Stimulated activated CD4-positive, alpha-beta T cell treated with anti-CD3 and anti-CD28 coated beads, Interleukin-4, amount 100 ng/mL, for 48 hours (primary cell): ENCODE measurements at regions not wholly inside any gene's neighbourhood (a gene's known extent, or its start where the extent isn't known, plus 50 kb on each side); places are given as distances from the start of the nearest gene placed in this dataset.
"Not testable (repeated sequence)": the region's sequence is repeated elsewhere in the genome, so short reads cannot be mapped to it uniquely, and the experiment has no call there.

Source experiments
- DNase-seq, 2 donors: peaks; one replicate each; pipeline ENCODE4 v3.0.0-alpha.2; 2020; ENCODE audit warnings: low read depth in 2 of 2

DNA sequence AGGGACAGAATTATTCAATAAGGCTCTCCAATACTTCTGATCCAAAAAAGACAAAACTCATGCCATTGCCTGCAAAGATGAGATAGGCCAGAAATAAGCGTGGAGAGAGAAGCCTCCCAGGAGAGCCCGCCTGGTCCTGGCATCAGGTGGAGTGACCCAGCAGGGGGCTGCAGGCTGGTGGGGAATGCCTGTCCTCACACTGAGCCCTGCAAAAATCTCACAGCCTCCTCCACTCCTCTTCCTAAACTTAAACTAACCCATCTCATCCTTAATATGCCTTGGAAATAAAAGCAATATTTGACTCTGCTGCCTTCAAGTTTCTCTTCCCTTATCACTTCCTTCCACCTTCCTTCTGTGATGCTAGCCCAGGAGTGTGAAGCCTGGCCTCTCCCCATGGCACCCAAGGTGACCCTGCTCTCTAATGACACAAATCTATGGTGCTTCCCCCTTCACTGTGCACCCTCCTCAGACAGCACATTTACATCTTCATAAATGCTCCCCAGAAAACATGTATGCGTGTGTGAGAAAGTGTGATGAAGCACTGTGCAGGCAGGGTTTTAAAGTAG, 218.4 kb downstream of the ANAPC1 start:
- DNase-seq: no peak

DNA sequence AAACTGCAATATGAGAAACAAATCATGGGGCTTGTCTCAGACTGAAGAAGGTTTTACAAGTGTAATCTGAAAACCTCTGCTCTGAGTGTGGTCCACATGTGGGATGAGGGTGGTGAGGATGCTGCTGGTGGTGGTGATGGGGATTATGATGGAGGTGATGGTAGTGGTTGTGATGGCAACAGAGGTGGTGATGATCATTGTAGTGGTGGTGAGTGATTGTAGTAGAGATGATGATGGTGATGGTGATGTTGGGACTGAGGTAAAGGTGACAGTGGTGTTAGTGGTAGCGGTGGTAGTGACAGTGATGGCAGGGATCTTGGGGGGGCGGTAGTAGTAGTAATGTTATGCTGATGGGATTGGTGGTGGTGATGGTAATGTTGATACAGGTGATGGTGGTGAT, 217.8 kb downstream of the ANAPC1 start:
- DNase-seq: no peak

DNA sequence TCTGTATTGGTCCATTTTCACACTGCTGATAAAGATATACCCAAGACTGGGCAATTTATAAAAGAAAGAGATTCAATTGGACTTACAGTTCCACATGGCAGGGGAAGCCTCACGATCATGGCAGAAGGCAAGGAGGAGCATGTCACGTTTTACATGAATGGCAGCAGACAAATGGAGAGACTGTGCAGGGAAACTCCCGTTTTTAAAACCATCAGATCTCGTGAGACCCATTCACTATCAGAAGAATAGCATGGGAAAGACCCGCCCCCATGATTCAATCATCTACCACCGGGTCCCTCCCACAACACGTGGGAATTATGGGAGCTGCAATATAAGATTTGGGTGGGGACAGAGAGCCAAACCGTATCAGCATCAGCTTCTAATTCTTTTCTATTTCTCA, 217.0 kb downstream of the ANAPC1 start:
- DNase-seq: no peak

DNA sequence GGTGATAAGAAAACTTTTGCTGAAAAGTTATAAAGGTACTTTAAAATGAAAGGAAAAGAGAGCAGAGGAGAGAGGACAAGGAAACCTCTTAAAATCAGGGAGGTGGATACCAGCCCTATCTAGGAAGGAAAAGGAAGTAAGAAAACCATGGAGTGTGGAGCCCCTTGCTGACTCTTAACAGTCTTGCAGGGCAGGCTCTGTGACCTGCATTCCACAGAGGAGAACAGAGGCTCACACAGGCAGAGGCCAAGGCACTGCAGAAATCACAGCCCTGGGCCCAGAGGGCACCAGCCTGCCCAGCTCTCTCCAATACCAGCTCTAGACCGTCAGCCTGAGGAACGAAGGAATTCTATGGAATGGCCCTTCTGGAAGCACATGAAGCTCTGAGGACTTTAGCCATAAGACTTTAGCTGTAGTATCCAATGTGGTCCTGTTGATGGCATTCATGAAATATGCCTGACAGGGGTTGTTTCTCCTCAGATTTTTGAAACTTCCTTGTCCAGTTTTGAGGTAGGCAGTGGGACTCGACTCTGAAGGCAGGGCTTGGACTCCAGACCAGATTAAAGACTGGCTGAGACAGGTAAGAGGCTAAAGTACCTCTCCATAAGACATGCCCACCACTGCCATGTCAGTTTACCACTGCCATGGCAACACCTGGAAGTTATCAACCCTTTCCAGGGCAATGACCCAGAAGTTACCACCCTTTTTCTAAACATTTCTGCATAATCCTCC, 216.3 kb downstream of the ANAPC1 start:
- no peak for DNase-seq

DNA sequence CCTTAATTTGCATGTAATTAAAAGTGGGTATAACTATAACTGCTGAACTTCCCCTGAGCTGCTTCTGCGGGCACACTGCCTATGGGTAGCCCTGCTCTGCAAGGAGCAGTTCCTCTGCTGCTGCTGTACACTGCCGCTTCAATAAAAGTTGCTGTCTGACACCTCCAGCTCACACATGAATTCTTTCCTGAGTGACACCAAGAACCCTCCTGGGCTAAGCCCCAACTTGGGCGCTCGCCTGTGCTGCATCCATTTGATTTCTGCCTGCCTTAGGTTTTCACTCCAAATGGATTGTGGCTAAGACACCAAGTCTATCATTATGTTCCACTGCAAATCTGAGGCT, 215.7 kb downstream of the ANAPC1 start:
- DNase-seq: no peak

DNA sequence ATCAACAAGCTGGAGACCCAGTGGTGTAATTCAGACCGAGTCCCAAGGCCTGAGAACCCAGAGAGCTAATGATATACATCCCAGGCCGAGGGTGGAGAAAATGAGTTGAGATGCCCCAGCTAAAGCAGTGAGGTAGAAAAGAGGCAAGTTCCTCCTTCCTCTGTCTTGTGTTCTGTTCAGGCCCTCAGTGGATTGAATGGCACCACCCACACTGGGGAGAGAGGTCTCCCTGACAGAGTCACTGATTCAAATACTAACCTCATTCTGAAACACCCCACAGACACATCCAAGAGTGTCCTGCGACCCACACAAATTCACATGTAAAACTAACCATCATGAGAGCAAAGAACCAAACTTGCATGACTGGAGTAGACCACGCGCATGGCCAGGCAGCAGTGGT, 215.3 kb downstream of the ANAPC1 start:
- no peak for DNase-seq

DNA sequence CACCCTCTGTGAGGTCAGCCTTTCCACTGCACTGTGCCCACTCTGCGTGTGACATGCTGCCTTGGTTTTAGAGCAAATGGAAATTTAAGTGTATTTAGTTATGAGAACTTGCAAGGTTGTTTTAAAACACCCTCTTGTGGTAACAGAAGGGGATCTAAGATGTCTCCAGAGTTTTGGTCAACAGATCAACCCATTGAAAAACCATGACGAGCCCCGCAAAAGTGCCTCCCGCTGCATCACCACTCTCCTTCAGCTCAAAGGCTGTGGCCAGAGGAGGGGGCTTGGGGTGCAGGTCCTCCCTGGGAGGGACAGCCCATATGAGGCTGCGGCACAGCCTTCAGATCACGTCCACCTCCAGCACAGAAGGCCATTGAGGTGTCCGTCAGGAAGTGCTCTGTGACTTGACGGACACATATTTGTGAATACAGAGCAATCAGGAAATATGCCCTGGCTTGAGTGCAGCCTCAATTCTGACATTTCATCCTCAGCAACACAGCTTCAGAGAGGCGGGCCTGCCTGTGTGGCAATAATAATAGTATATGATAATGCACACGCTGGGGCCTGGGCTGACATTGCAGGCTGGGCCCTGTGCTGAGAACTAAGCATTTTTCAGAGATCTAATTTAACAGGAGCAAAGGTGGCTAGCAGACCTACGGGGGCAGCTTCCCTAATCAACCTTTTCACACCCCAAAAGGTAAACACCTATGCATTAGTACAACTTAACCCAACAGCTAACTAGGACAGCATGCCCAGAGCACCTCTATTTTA, 213.9 kb downstream of the ANAPC1 start:
- no peak for DNase-seq

DNA sequence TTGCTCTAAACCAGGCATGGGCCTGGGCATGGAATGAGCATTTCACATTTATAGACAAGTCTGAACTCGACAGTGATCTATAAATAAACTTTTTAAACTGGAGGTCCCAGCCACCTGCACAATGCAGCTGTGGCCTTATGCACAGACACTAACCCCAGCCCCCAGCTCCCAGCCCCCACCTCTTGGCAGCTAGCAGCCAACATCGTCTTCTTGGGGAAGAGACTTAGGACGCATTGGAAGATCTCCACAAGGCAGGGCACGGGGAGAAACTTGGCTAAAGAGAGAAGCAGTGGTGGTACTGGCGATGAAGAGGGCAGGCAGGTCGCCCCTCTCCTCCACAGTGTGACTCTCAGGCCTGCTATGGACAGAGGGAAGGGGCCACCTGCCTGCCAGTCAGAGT, 213.2 kb downstream of the ANAPC1 start:
- no peak for DNase-seq

DNA sequence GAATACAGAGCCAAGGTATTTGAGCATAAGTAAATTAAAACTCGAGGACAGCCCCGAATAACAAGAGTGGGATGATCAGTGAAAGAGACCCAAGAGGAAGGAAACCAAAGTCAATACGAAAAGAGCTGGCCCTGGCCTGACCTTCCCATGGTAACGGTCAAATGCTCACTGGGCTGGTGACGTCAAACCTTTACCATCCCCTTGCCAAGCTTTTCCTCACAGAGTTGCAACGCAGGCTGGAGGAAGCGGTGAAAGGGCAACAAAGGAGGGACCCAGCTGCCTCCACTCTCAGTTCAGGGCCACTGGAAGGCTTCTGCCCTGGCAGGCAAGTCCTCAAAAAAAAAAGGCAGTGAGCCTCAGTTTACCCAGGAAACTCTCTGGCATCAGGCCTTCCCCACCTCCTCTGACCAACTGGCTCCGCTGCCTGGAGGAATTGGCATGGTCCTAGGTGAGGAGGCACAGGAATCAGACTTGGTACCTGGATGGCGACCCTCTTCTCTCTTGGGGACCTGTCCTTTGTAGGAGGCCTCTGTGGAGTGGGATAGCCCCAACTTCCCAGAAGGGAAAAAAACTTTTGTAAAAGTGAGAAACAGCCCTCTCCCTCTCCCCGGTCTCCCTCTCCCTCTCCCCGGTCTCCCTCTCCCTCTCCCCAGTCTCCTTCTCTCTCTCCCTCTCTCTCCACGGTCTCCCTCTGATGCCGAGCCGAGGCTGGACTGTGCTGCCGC, 212.4 kb downstream of the ANAPC1 start:
- DNase-seq: no peak

DNA sequence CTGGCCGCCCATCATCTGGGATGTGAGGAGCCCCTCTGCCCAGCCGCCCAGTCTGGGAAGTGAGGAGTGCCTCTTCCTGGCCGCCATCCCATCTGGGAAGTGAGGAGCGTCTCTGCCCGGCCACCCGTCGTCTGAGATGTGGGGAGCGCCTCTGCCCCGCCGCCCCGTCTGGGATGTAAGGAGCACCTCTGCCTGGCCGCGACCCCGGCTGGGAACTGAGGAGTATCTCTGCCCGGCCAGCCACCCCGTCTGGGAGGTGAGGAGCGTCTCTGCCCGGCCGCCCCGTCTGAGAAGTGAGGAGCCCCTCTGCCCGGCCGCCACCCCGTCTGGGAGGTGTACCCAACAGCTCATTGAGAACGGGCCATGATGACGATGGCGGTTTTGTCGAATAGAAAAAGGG, 211.4 kb downstream of the ANAPC1 start:
- not testable (repeated sequence) for DNase-seq

DNA sequence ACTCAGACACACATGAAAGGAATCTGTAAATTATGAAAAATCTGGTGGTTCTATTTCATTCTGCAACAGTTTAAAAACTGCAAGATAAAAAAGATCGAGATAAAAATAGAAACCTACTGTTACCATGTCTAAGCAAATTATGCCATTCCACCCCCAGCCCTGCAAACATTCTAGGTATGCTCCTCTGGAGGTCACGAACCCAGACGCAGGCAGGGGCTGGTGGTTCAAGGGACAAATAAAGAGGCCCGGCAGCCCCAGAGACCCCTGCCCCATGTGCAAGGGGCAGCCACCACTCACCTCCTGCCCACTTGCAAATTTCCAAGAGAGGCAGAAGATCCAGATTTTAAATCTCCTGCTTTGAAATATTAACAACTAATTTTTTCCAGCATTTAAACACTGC, 210.5 kb downstream of the ANAPC1 start:
- DNase-seq: no peak

DNA sequence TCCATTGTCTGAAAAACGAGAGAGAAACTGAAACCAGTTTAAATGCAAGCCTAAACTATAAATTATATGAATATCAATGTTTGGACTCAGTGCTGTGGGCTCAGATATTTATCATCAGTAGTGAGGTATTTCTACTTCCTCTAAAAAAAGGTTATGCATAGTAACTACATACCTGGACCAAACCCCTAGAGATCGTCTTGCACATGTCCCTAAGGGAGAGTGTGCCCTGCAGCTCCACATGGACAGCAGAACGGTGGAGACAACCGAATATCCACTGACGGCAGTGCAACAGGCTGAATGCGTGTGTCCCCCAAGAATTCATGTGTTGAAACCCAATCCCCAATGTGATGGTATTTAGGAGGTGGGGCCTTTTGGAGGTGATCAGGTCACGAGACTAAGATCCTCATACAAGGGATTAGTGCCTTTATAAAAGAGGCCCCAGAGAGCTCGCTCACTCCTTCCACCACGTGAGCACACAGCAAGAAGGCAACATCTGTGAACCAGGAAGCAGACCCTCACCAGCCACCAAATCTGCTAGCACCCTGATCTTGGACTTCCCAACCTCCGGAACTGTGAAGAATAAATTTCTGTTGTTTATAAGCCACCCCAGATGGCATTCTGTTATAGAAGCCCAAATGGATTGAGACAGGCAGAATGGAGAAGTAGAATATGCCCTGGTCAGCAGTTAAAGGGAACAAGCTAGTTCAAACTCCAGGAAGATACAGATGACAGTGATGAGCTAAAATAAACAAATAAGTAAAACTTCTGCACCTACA, 208.4 kb downstream of the ANAPC1 start:
- no peak for DNase-seq

DNA sequence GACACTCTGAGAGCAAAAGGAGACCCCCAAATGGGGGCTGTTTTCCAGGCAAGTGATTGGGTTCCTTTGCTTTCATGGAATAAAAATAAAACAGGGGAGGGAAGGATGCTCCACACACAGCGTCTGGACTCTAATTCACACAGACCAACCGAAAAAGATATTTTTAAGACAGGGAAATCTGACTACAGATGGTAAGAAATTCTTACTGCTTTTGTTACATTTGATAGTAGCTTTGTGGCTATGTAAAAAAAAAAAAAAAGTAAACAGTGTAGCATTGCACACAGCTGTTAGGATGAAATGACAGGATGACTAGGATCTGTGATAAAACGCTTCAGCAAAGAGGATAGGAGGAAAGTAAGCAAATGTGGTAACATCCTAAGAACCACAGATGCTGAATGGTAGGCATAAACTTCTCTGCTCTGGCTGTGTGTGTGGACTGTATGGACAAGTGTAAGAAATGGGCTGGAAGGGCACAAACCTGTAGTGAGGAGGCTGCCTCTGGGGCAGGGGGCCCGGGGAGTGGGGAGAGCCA, 207.6 kb downstream of the ANAPC1 start:
- no peak for DNase-seq

DNA sequence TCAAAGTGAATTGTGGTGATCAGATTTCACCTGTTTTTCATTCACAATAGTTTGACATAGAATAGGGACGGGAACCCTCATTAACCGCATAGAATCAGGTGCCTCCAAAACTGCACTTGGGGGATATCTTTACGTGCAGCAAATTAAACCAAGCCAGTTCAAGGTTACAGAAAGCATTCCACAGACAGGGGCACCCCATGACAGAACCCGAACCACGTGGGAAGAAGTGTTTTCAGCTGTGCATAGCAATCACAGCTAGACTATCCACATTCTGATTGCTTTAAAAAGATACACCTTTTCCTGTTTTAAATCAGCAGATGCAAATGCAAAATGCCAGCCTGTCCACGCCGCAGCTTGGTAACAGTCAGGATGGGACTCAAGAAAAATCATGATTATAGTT, 205.8 kb downstream of the ANAPC1 start:
- no peak for DNase-seq

DNA sequence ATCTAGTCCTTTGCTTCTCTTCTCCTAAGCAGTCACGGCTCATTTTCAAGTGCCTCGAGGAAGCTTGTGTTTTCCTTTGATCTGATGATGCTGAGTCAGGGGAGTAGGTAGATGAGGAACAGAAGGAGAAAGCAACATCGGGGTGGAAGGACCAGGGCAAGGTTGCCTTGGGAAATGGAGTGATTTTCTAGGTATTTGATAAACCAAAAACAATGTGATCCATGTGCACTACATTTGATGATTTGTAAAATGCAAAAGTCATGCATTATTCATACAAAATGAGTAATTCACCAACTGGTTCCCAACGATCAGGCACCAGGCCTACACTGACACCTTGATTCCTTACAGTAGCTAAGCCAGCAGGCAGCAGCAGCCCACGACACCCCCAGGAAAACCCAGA, 205.3 kb downstream of the ANAPC1 start:
- DNase-seq: no peak

DNA sequence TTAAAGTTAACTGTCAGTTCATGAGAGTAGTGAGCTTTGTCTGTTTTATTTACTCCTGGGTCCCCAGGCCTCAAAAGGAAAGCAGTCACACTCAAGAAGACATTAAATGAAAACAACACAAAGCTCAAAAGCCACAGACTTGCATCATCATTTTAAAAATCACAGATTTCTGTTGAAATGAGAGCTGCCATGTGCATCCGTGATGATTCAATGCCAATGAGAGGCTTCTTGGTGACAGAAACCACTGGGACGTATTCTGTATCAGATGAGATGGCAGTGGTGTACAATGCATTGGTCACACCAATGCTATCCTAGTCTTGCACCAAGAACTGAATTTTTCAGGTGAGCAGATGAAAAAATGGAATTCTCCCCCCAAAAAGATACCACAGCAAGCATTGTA, 204.8 kb downstream of the ANAPC1 start:
- DNase-seq: no peak

DNA sequence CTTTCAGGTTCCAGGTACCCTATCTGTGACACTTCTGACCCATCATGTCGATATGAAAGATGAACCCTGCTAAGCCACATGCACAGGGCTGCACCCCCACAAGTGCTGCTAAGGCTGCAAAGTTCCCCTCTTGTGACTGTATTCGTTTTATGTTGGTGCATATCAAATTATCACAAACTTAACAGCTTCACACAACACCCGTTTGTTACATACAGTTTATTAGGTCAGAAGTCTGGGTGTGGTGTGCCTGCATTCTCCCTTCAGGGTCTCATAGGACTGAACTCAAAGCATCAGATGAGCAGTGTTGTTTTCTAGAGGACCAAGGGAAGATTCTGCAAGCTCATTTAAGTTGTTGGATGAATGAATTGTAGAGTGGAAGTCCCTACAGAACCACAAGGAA, 199.4 kb downstream of the ANAPC1 start:
- DNase-seq: no peak

DNA sequence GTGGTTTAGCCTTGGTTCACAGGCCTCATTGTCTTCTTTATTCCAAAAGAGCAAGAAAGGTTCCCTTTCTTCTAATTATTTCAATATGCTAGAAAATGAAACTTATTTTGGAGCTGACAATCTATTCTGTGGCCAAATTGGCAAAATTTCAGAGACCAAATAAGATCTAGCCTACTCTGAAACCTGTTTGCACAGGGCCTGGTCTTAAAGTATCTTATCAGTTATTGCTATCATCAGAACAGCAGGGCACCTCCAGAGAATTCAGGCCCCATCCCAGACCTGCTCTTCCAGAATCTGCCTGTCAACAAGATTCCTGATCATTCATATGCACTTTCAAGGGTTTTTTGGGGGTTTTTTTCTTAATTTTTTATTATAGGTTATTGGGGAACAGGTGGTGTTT, 198.7 kb downstream of the ANAPC1 start:
- DNase-seq: no peak

DNA sequence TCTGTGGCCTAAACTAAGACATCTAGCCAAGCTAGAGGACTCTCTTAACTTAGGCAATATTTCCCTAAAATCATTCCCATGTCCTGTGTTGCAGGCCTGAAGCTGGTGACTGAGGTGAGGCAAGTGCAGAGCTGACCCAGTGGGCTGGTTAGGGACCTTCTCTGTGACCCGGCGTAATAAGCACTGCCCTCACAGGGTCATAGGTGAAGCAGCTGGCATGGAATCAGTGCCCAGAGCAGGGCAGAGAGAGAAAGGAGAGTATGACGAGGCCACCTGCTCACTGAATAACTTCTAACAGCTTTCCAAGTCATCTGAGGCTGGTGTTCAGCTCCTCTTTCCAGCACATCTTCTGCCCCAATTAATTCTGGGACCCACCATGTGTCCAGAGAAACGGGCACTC, 197.0 kb downstream of the ANAPC1 start:
- DNase-seq: no peak

DNA sequence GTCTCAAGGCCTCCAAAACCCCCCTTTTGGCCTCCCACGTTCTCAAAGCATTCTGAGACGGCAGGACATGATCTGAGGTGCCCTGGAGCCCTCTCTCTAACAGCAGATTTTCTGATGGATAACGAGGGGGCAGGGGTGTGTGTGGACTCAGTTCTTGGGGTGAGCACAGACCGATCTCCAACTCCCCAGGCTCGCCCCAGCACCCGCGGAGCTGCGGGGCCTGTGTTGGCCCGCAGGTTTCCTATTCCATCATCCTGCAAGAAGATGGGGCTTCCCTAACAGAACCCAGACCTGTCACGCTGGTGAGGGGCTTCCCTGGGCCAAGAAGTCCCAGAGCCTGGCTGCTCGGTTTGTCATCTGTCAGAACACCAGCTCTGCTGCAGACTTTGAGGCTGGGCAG, 196.1 kb downstream of the ANAPC1 start:
- no peak for DNase-seq

DNA sequence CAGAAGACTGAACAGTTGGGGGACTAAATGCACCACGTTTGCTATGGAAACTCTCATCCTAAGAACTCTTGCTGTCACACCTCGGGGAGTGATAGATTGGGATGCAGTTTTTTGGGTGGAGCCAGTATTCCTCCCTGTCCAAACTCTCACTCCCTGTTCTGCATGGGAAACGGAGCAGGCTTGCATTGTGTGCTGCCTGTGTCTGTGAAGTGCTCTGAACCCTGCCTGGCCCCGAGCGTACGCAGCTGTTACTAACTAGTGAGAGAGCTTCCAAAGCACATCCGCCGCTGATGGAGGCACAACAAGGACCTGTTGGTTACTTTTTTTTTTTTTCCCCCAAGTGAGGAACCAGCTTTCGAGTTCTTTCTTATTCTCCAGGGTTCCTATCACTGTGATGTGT, 195.5 kb downstream of the ANAPC1 start:
- DNase-seq: no peak

DNA sequence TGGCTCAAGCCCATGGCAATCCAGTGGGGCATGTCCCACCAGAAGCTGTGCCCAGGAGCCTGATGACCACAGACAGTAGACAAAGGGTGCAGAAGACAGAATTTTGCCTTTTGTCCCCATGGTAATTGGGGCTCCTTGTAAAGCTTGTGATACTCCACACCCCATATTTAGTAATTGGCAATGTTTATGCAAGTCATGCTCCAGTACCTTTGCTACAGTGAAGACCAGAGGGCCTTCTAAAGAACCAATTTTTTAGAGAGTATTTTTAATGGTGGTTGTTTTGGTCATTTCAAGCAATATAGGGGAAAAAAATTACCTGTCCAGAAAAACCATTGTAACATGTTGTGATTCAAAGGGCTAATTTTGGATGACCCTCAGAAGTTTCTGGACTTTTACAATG, 194.8 kb downstream of the ANAPC1 start:
- no peak for DNase-seq
